ENCODE measurements at regions not wholly inside any gene's neighbourhood (a gene's known extent, or its start where the extent isn't known, plus 50 kb on each side); places are given as distances from the start of the nearest gene placed in this dataset.

GRCh38 chr3:148433665-148434064 lies 264.0 kb upstream of the AGTR1 start:
- TF ChIP-seq CTCF (IDR thresholded peaks at IDR 0.05; ENCODE audit: poor library complexity, severe bottlenecking) (no peak), EZH2 (IDR thresholded peaks at IDR 0.05; ENCODE audit: borderline replicate concordance, insufficient read depth, low read length, poor library complexity, severe bottlenecking) (no peak), RAD21 (conservative IDR thresholded peaks at IDR 0.05) (no peak), EP300 (conservative IDR thresholded peaks at IDR 0.05; ENCODE audit: poor library complexity, severe bottlenecking) (no peak), REST (IDR thresholded peaks at IDR 0.05; ENCODE audit: borderline replicate concordance) (no peak)
